H9 (cell line): ENCODE measurements at regions not wholly inside any gene's neighbourhood (a gene's known extent, or its start where the extent isn't known, plus 50 kb on each side); places are given as distances from the start of the nearest gene placed in this dataset.

Source experiments
- DNase-seq: peaks from one replicate; pipeline ENCODE4 v3.0.0-alpha.2; 2017
- H2AFZ ChIP-seq: one replicate; pipeline ENCODE4 v1.6.1; 2013; ENCODE audit warnings: mild to moderate bottlenecking, low read length, control low read depth, moderate library complexity
- H2AK5ac ChIP-seq: 2 replicates; pipeline ENCODE4 v1.6.1; 2013; ENCODE audit warnings: low read length, control low read depth, mixed read lengths; ENCODE audit not compliant: insufficient read length
- H2BK120ac ChIP-seq: one replicate; pipeline ENCODE4 v1.6.1; 2013; ENCODE audit warnings: low read depth, mild to moderate bottlenecking, low read length, control low read depth, inconsistent platforms; ENCODE audit not compliant: poor library complexity, severe bottlenecking
- H2BK12ac ChIP-seq: 2 replicates; pipeline ENCODE4 v1.6.1; 2013; ENCODE audit warnings: low read length, control low read depth, mixed read lengths, low read depth; ENCODE audit not compliant: insufficient read length
- H2BK15ac ChIP-seq: 2 replicates; pipeline ENCODE4 v1.6.1; 2013; ENCODE audit warnings: low read depth, low read length, control low read depth
- H2BK20ac ChIP-seq: one replicate; pipeline ENCODE4 v1.6.1; 2013; ENCODE audit warnings: low read depth, mild to moderate bottlenecking, low read length, control low read depth, inconsistent platforms; ENCODE audit not compliant: poor library complexity, severe bottlenecking
- H2BK5ac ChIP-seq: 2 replicates; pipeline ENCODE4 v1.6.1; 2013; ENCODE audit warnings: low read length, control low read depth, mixed read lengths; ENCODE audit not compliant: insufficient read length
- H3K14ac ChIP-seq: 2 replicates; pipeline ENCODE4 v1.6.1; 2013; ENCODE audit warnings: low read length, control low read depth; ENCODE audit not compliant: insufficient read depth
- H3K18ac ChIP-seq: 2 replicates; pipeline ENCODE4 v1.6.1; 2013; ENCODE audit warnings: low read depth, mild to moderate bottlenecking, mixed read lengths, low read length, control low read depth; ENCODE audit not compliant: insufficient read length
- H3K23ac ChIP-seq: 2 replicates; pipeline ENCODE4 v1.6.1; 2013; ENCODE audit warnings: low read length, control low read depth, mixed read lengths, low read depth; ENCODE audit not compliant: insufficient read length
- H3K23me2 ChIP-seq: 2 replicates; pipeline ENCODE4 v1.6.1; 2013; ENCODE audit warnings: low read depth, mild to moderate bottlenecking, mixed read lengths, low read length, control low read depth; ENCODE audit not compliant: insufficient read length, poor library complexity, severe bottlenecking
- H3K27ac ChIP-seq: 2 replicates; pipeline ENCODE4 v1.5.1; 2013; ENCODE audit warnings: low read length, control low read depth, mixed read lengths, low read depth; ENCODE audit not compliant: insufficient read length
- H3K27me3 ChIP-seq: 2 replicates; pipeline ENCODE4 v1.6.1; 2013; ENCODE audit warnings: low read length, control low read depth, inconsistent platforms; ENCODE audit not compliant: insufficient read depth
- H3K4ac ChIP-seq: 2 replicates; pipeline ENCODE4 v1.6.1; 2013; ENCODE audit warnings: low read depth, mild to moderate bottlenecking, control low read depth, inconsistent platforms, low read length, moderate library complexity
- H3K4me1 ChIP-seq: 2 replicates; pipeline ENCODE4 v1.6.1; 2013; ENCODE audit warnings: low read length, control low read depth, inconsistent platforms; ENCODE audit not compliant: insufficient read depth
- H3K4me2 ChIP-seq: 2 replicates; pipeline ENCODE4 v1.6.1; 2013; ENCODE audit warnings: low read length, control low read depth, mixed read lengths; ENCODE audit not compliant: insufficient read length, insufficient read depth
- H3K56ac ChIP-seq: 2 replicates; pipeline ENCODE4 v1.6.1; 2013; ENCODE audit warnings: low read depth, mild to moderate bottlenecking, mixed read lengths, low read length, control low read depth; ENCODE audit not compliant: insufficient read length
- H3K79me1 ChIP-seq: 2 replicates; pipeline ENCODE4 v1.6.1; 2013; ENCODE audit warnings: low read depth, mild to moderate bottlenecking, moderate library complexity, low read length, control low read depth, inconsistent platforms; ENCODE audit not compliant: insufficient read depth, poor library complexity, severe bottlenecking
- H3K79me2 ChIP-seq: 2 replicates; pipeline ENCODE4 v1.6.1; 2013; ENCODE audit warnings: low read length, control low read depth, inconsistent platforms; ENCODE audit not compliant: insufficient read depth
- H3K9ac ChIP-seq: 2 replicates; pipeline ENCODE4 v1.6.1; 2013; ENCODE audit warnings: low read length, control low read depth, mixed read lengths; ENCODE audit not compliant: insufficient read length; ENCODE audit errors: extremely low read depth
- H3K9me3 ChIP-seq: one replicate; pipeline ENCODE4 v1.6.1; 2013; ENCODE audit warnings: low read depth, low read length, inconsistent platforms; ENCODE audit not compliant: control insufficient read depth
- H3T11ph ChIP-seq: one replicate; pipeline ENCODE4 v1.6.1; 2013; ENCODE audit warnings: mild to moderate bottlenecking, low read length, control low read depth, inconsistent platforms
- H4K20me1 ChIP-seq: one replicate; pipeline ENCODE4 v1.6.1; 2013; ENCODE audit not compliant: control insufficient read depth, insufficient read length, insufficient read depth
- H4K5ac ChIP-seq: 2 replicates; pipeline ENCODE4 v1.6.1; 2013; ENCODE audit warnings: low read depth, mild to moderate bottlenecking, mixed read lengths, low read length, control low read depth; ENCODE audit not compliant: insufficient read length
- H4K8ac ChIP-seq: replicated peaks from 2 replicates; pipeline ENCODE4 v1.6.1; 2013; ENCODE audit warnings: low read length, control low read depth, mixed read lengths, low read depth; ENCODE audit not compliant: insufficient read length
- H4K91ac ChIP-seq: 2 replicates; pipeline ENCODE4 v1.6.1; 2013; ENCODE audit warnings: low read depth, mild to moderate bottlenecking, moderate library complexity, mixed read lengths, low read length, control low read depth; ENCODE audit not compliant: insufficient read length
- H3K27ac Mint-ChIP-seq, 3 experiments: 2 replicates in 2 of 3; 3 replicates in 1 of 3; pipeline ENCODE4 v1.8.0; 2020 to 2021; ENCODE audit warnings: mixed read lengths in 3 of 3, mild to moderate bottlenecking in 1 of 3, moderate library complexity in 1 of 3
- H3K27me3 Mint-ChIP-seq: 2 replicates; pipeline ENCODE4 v1.8.0; 2021; ENCODE audit warnings: low read depth, mild to moderate bottlenecking, moderate library complexity, mixed read lengths
- H3K36me3 Mint-ChIP-seq, 3 experiments: 2 replicates in 2 of 3; 3 replicates in 1 of 3; pipeline ENCODE4 v1.8.0; 2020 to 2021; ENCODE audit warnings: low read depth in 3 of 3, mixed read lengths in 3 of 3; ENCODE audit not compliant: insufficient read depth in 1 of 3
- H3K4me1 Mint-ChIP-seq, 2 experiments: 2 replicates each; pipeline ENCODE4 v1.8.0; 2020; ENCODE audit warnings: mixed read lengths in 2 of 2
- H3K4me3 Mint-ChIP-seq, 2 experiments: 2 replicates in 1 of 2; 3 replicates in 1 of 2; pipeline ENCODE4 v1.8.0; 2020 to 2021; ENCODE audit warnings: mild to moderate bottlenecking in 2 of 2, mixed read lengths in 2 of 2, moderate library complexity in 1 of 2
- H3K9me3 Mint-ChIP-seq, 2 experiments: 2 replicates in 1 of 2; 3 replicates in 1 of 2; pipeline ENCODE4 v1.8.0; 2020; ENCODE audit warnings: mild to moderate bottlenecking in 2 of 2, mixed read lengths in 2 of 2, moderate library complexity in 1 of 2
- WGBS: extraction: QIAGEN DNeasy Blood & Tissue Kit; methylation state at CpG from one replicate; pipeline ENCODE4 v1.1.7; 2013; ENCODE audit warnings: missing lambda C conversion rate, low lambda C conversion rate, mixed read lengths; ENCODE audit not compliant: insufficient read length; ENCODE audit errors: extremely low coverage; 5-methylcytosine and 5-hydroxymethylcytosine counted together
- TF ChIP-seq, protein P1 (sequence below): fragments of 200-600 bp; sonication (generic); conservative IDR thresholded peaks from 3 replicates; pipeline ENCODE4 v1.8.0; 2021; ENCODE audit warnings: antibody characterized with exemption, mild to moderate bottlenecking

DNA sequence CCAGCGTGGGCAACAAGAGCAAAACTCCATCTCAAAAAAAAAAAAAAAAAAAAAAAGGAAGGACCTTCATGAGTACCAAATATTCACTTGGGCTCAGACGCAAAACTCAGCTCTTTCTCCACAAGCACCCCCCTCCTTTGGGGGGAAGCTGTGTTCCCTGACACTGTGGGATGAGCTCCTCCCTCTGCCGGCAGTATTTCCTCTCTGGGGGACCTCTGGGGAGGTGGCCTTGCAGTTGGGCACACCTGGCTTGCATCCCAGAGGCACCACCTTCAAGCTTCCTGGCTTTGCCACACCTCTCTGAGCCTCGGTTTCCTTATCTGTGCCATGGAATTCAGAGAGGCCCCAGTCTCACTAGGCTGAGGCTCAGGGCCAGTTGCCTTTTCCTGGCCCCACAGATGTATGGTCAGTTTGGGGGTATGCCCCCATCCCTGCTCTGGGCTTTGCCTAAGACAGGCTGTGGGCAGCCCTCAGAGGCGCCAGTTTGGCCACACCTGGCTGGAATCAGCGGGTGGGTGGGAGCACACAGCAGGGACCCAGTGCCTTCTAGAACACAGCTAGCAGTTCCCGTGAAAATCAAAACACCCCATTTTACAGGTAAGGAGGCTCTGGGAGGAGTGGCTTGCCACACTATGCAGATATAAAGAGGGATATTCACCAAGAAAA, 157.5 kb upstream of the IER5L start:
- Histone ChIP-seq H2BK20ac (no peak overlapping the region), H2AFZ (no peak overlapping the region), H2BK120ac (no peak overlapping the region), H3K9ac (no peak overlapping the region), H3T11ph (no peak overlapping the region), H3K23ac (no peak overlapping the region), H3K79me2 (no peaks in the 10 kb centered on the region), H3K79me1 (no peaks in the 10 kb centered on the region), H3K4me1 (peaks cover 8% of the 10 kb centered on the region; the same call in 1 of the 2 replicates), H2BK12ac (no peak overlapping the region), H4K8ac (no peak overlapping the region), H2BK5ac (no peak overlapping the region), H3K27me3 (no peaks in the 10 kb centered on the region), H3K56ac (no peak overlapping the region), H3K9me3 (no peaks in the 10 kb centered on the region), H4K20me1 (no peaks in the 10 kb centered on the region), H3K23me2 (peaks cover 3% of the 10 kb centered on the region), H3K4me2 (no peak overlapping the region), H3K4ac (no peak overlapping the region), H4K91ac (no peak overlapping the region), H2BK15ac (no peak overlapping the region), H3K14ac (no peak overlapping the region), H4K5ac (no peak overlapping the region), H3K18ac (no peak overlapping the region), H3K27ac (no peak overlapping the region), H2AK5ac (no peak overlapping the region)
- peaks cover 3 to 5% of the 10 kb centered on the region in 2 experiments; a peak in 3 of 5 replicates for H3K9me3 Mint-ChIP-seq
- no CpG with 5 or more reads among the region's 7 CpGs for WGBS
- H3K36me3 Mint-ChIP-seq: peaks cover 0 to 6% (median 6%) of the 10 kb centered on the region in 3 experiments; a peak in 4 of 7 replicates
- H3K4me3 Mint-ChIP-seq: peak overlapping the region; percentile 9 to 30; a peak in 2 of 5 replicates
- H3K27me3 Mint-ChIP-seq: no peaks in the 10 kb centered on the region; the same call in 1 of the 2 replicates
- DNase-seq: no peak
- TF ChIP-seq, protein P1, sequence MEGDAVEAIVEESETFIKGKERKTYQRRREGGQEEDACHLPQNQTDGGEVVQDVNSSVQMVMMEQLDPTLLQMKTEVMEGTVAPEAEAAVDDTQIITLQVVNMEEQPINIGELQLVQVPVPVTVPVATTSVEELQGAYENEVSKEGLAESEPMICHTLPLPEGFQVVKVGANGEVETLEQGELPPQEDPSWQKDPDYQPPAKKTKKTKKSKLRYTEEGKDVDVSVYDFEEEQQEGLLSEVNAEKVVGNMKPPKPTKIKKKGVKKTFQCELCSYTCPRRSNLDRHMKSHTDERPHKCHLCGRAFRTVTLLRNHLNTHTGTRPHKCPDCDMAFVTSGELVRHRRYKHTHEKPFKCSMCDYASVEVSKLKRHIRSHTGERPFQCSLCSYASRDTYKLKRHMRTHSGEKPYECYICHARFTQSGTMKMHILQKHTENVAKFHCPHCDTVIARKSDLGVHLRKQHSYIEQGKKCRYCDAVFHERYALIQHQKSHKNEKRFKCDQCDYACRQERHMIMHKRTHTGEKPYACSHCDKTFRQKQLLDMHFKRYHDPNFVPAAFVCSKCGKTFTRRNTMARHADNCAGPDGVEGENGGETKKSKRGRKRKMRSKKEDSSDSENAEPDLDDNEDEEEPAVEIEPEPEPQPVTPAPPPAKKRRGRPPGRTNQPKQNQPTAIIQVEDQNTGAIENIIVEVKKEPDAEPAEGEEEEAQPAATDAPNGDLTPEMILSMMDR: no peak
- peak overlapping the region; percentile 38 to 77 (median 50); a peak in 3 of 7 replicates for H3K27ac Mint-ChIP-seq
- H3K4me1 Mint-ChIP-seq: peaks cover 34 to 35% of the 10 kb centered on the region in 2 experiments
